Esophagus squamous epithelium (tissue), 5 donors: ENCODE measurements at regions not wholly inside any gene's neighbourhood (a gene's known extent, or its start where the extent isn't known, plus 50 kb on each side); places are given as distances from the start of the nearest gene placed in this dataset.

ENCODE experiments used
- DNase-seq: peaks from one replicate; lab custom pipeline; 2025; lab: John Stamatoyannopoulos, UW
- H3K27ac ChIP-seq, 4 donors: fragments of 200-600 bp; sonication (generic); one replicate each; pipeline ENCODE4 v1.5.1; 2016 to 2019; ENCODE audit warnings: mild to moderate bottlenecking in 1 of 4
- H3K27me3 ChIP-seq, 4 donors: fragments of 200-600 bp; sonication (generic); 1 replicate in 3 of 4; 2 replicates in 1 of 4; pipeline versions ENCODE4 v1.5.1 to v1.6.0; 2017 to 2021; ENCODE audit warnings: antibody characterized with exemption in 1 of 4
- H3K36me3 ChIP-seq, 3 donors: fragments of 200-600 bp; sonication (generic); one replicate each; pipeline ENCODE4 v1.5.1; 2016 to 2019
- H3K4me1 ChIP-seq, 3 donors: fragments of 200-600 bp; sonication (generic); one replicate each; pipeline ENCODE4 v1.5.1; 2017 to 2019
- H3K4me3 ChIP-seq, 4 donors: fragments of 200-600 bp; sonication (generic); 1 replicate in 3 of 4; 2 replicates in 1 of 4; pipeline ENCODE4 v1.5.1; 2016 to 2019; ENCODE audit warnings: mild to moderate bottlenecking in 2 of 4, moderate library complexity in 1 of 4
- H3K9me3 ChIP-seq, 3 donors: fragments of 200-600 bp; sonication (generic); one replicate each; pipeline ENCODE4 v1.5.1; 2016 to 2019
- CTCF ChIP-seq, 6 experiments: fragments of 450-650 bp in 4 of 6; fragments of 200-600 bp in 2 of 6; sonication (generic) in 2 of 6; IDR thresholded peaks; one replicate each; pipeline ENCODE4 v1.5.1; 2016 to 2019; ENCODE audit warnings: antibody characterized with exemption in 6 of 6, mild to moderate bottlenecking in 4 of 6, moderate library complexity in 4 of 6
- POLR2A ChIP-seq, 4 donors: fragments of 450-650 bp; IDR thresholded peaks; one replicate each; pipeline ENCODE4 v1.6.1; 2017; ENCODE audit warnings: antibody characterized with exemption in 4 of 4, mild to moderate bottlenecking in 4 of 4, moderate library complexity in 3 of 4
- WGBS, 2 donors: methylation state at CpG; one replicate each; pipeline ENCODE4 v1.1.5; 2018; 5-methylcytosine and 5-hydroxymethylcytosine counted together
- intact Hi-C: fragments of 100-400 bp; cut with DNase I; formaldehyde crosslinking; loops from one replicate; pipeline ENCODE4 v1.15.0; 2022
- donor health status: DM: yes; HTN: yes; CAD: no.

GRCh38 chr10:69738858-69739435 lies 62.8 kb upstream of the COL13A1 start:
- no peaks in the 10 kb centered on the region for H3K9me3 ChIP-seq
- H3K4me3 ChIP-seq: no peak overlapping the region
- TF ChIP-seq CTCF (IDR thresholded peaks at IDR 0.05) (no peak), POLR2A (IDR thresholded peaks at IDR 0.05) (no peak)
- WGBS, 2 donors: 67 to 75% methylated on average over 3 to 4 of the region's 6 CpGs
- H3K4me1 ChIP-seq: peaks cover 0 to 23% (median 13%) of the 10 kb centered on the region in 3 donors
- no peak for DNase-seq
- intact Hi-C loops: no loop called here
- H3K27me3 ChIP-seq: no peaks in the 10 kb centered on the region
- H3K27ac ChIP-seq: no peak overlapping the region
- no peaks in the 10 kb centered on the region for H3K36me3 ChIP-seq

- Histone ChIP-seq H3K36me3 (no peaks in the 10 kb centered on the region), H3K4me1 (peaks cover 0 to 16% (median 6%) of the 10 kb centered on the region in 3 donors), H3K27me3 (no peaks in the 10 kb centered on the region), H3K27ac (no peak overlapping the region), H3K9me3 (no peaks in the 10 kb centered on the region), H3K4me3 (no peak overlapping the region)
- TF ChIP-seq POLR2A (IDR thresholded peaks at IDR 0.05): no peak
- TF ChIP-seq CTCF (IDR thresholded peaks at IDR 0.05): no peak
- intact Hi-C loops: no loop called here
- no peak for DNase-seq
- 83 to 100% methylated on average over 2 to 4 of the region's 7 CpGs for WGBS, 2 donors
Measured at GRCh38 chr10:69739634-69740033, 62.1 kb upstream of the COL13A1 start.

GRCh38 chr10:69740126-69740525 lies 61.6 kb upstream of the COL13A1 start:
- DNase-seq: no peak

GRCh38 chr10:69741252-69741651 lies 60.5 kb upstream of the COL13A1 start:
- intact Hi-C loops: no loop called here
- no peaks in the 10 kb centered on the region for H3K27me3 ChIP-seq
- H3K9me3 ChIP-seq: no peaks in the 10 kb centered on the region
- 58 to 64% methylated on average over 1 of the region's 1 CpG for WGBS, 2 donors
- H3K4me3 ChIP-seq: no peak overlapping the region
- H3K4me1 ChIP-seq: peaks cover 0 to 3% (median 0%) of the 10 kb centered on the region in 3 donors
- no peak for TF ChIP-seq POLR2A (IDR thresholded peaks at IDR 0.05)
- no peak for TF ChIP-seq CTCF (IDR thresholded peaks at IDR 0.05)
- no peak overlapping the region for H3K27ac ChIP-seq
- no peak for DNase-seq
- H3K36me3 ChIP-seq: no peaks in the 10 kb centered on the region

More at GRCh38 chr10:69740126-69740525, 61.6 kb upstream of the COL13A1 start:
- H3K4me3 ChIP-seq: no peak overlapping the region
- H3K9me3 ChIP-seq: no peaks in the 10 kb centered on the region
- 75 to 88% methylated on average over 3 of the region's 3 CpGs for WGBS, 2 donors
- H3K36me3 ChIP-seq: no peaks in the 10 kb centered on the region
- H3K27me3 ChIP-seq: no peaks in the 10 kb centered on the region
- intact Hi-C loops: no loop called here
- TF ChIP-seq POLR2A (IDR thresholded peaks at IDR 0.05) (no peak), CTCF (IDR thresholded peaks at IDR 0.05) (no peak)
- no peak overlapping the region for H3K27ac ChIP-seq
- peaks cover 0 to 11% (median 2%) of the 10 kb centered on the region in 3 donors for H3K4me1 ChIP-seq

GRCh38 chr10:69741671-69742355 lies 59.9 kb upstream of the COL13A1 start:
- no peaks in the 10 kb centered on the region for H3K36me3 ChIP-seq
- H3K27me3 ChIP-seq: no peaks in the 10 kb centered on the region
- no peak for DNase-seq
- TF ChIP-seq CTCF (IDR thresholded peaks at IDR 0.05): no peak
- no peaks in the 10 kb centered on the region for H3K9me3 ChIP-seq
- H3K4me3 ChIP-seq: no peak overlapping the region
- no peak overlapping the region for H3K27ac ChIP-seq
- intact Hi-C loops: no loop called here
- no peaks in the 10 kb centered on the region for H3K4me1 ChIP-seq
- 48 to 60% methylated on average over 3 to 5 of the region's 5 CpGs for WGBS, 2 donors
